Mesothelial cell of epicardium (in vitro differentiated cells): ENCODE measurements at regions not wholly inside any gene's neighbourhood (a gene's known extent, or its start where the extent isn't known, plus 50 kb on each side); places are given as distances from the start of the nearest gene placed in this dataset.

Experiments
- DNase-seq, 2 experiments: peaks; one replicate each; pipeline ENCODE4 v3.0.0; 2021; ENCODE audit warnings: low spot score in 2 of 2; ENCODE audit not compliant: unreplicated experiment in 2 of 2
- H3K27ac Mint-ChIP-seq: 2 replicates; pipeline ENCODE4 v1.8.0; 2021; ENCODE audit warnings: mixed read lengths
- H3K27me3 Mint-ChIP-seq: 2 replicates; pipeline ENCODE4 v1.8.0; 2021; ENCODE audit warnings: low read depth, mixed read lengths
- H3K36me3 Mint-ChIP-seq: 2 replicates; pipeline ENCODE4 v1.8.0; 2021; ENCODE audit warnings: mixed read lengths
- H3K4me1 Mint-ChIP-seq: 2 replicates; pipeline ENCODE4 v1.8.0; 2021; ENCODE audit warnings: mixed read lengths
- H3K4me3 Mint-ChIP-seq: 2 replicates; pipeline ENCODE4 v1.8.0; 2021; ENCODE audit warnings: mild to moderate bottlenecking, moderate library complexity, mixed read lengths
- H3K9me3 Mint-ChIP-seq: 2 replicates; pipeline ENCODE4 v1.8.0; 2021; ENCODE audit warnings: mixed read lengths
- TF ChIP-seq, protein P1 (sequence below): fragments of 200-600 bp; sonication (generic); IDR thresholded peaks from one replicate; pipeline ENCODE4 v1.5.0; 2021; ENCODE audit warnings: antibody characterized with exemption; ENCODE audit not compliant: unreplicated experiment

DNA sequence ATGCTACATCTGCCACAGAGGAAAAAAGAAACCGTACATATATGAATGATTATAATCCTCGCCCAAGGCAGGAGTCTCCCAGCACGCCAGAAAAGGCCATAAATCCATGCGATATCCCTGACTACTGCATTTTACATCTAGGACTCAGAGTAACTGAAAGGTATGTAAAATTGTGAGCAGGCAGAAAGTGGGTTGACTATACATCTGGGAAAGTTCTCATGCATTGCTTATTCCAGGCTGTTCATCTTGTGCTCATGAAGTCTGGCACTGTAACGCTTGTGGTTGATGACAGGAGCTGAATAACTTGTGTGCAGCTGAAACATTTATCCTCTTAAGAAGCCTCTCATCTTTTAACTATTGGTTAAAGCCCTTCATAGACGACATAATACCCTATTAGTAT, 193.4 kb upstream of the STEAP4 start:
- H3K4me3 Mint-ChIP-seq = no peak overlapping the region
- peaks cover 16% of the 10 kb centered on the region for H3K9me3 Mint-ChIP-seq
- H3K4me1 Mint-ChIP-seq = no peaks in the 10 kb centered on the region
- no peaks in the 10 kb centered on the region for H3K36me3 Mint-ChIP-seq
- peaks cover 13% of the 10 kb centered on the region for H3K27me3 Mint-ChIP-seq
- no peak for DNase-seq
- TF ChIP-seq, protein P1, sequence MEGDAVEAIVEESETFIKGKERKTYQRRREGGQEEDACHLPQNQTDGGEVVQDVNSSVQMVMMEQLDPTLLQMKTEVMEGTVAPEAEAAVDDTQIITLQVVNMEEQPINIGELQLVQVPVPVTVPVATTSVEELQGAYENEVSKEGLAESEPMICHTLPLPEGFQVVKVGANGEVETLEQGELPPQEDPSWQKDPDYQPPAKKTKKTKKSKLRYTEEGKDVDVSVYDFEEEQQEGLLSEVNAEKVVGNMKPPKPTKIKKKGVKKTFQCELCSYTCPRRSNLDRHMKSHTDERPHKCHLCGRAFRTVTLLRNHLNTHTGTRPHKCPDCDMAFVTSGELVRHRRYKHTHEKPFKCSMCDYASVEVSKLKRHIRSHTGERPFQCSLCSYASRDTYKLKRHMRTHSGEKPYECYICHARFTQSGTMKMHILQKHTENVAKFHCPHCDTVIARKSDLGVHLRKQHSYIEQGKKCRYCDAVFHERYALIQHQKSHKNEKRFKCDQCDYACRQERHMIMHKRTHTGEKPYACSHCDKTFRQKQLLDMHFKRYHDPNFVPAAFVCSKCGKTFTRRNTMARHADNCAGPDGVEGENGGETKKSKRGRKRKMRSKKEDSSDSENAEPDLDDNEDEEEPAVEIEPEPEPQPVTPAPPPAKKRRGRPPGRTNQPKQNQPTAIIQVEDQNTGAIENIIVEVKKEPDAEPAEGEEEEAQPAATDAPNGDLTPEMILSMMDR = no peak
- H3K27ac Mint-ChIP-seq = no peak overlapping the region

DNA sequence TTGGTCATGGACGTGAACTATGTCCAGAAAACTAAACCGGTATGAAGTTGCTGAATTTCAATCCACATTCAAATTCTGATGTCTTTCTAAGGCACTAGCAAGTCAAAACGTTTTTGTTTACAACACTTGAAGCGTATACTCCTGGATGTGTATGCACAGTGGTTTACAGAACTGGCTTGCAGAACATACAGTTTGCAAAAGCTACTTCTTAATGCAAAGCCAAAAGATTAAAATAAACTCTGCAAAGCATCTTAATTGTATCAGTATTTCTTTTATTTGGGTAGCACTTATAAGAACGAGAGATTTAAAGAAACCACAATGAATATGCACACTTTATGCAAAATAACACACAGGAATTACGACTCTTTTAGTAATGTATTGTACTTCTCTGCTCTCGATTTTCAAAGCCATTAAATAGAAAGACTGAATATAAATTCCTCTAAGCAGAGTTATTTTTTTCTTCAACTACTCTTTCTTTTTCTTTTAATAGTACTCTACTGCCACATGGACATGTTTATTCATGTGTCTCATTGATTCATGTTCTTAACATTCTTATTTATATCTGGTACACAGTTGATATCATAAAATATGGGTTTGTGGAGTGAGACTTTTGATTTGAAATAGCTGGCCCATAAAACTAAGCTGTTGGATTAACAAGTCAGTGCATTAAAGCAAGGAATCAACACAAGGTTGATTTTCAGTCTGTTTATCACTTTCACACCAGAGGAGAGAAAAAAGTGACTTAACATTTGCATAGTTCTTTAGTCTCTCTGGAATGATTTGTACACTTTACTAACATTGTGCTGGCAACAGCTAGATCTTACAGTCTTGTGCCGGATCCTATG, 189.4 kb upstream of the STEAP4 start:
- H3K4me1 Mint-ChIP-seq = peaks cover 12% of the 10 kb centered on the region
- TF ChIP-seq, protein P1 = no peak
- no peaks in the 10 kb centered on the region for H3K9me3 Mint-ChIP-seq
- H3K36me3 Mint-ChIP-seq = no peaks in the 10 kb centered on the region
- no peak overlapping the region for H3K27ac Mint-ChIP-seq
- peaks cover 7% of the 10 kb centered on the region for H3K27me3 Mint-ChIP-seq
- H3K4me3 Mint-ChIP-seq = no peak overlapping the region
- no peak for DNase-seq

DNA sequence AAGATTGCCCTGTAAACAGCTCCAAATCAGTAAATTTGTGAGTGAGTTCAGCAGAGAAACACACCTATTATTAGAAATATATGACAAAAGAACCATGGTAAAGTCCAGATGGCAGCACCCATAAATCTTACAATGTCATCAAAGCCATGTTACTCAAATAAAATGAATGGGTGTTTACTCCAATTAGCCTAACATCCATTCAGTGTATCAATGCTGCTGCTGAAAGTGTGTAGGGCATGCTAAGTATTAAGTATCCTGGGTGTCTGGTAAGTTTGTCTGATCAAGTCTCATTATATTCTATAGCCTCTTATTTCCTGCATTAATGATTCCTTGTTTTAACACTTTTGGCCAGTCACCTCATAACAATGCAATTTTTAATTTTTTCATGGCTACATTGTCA, 185.5 kb upstream of the STEAP4 start:
- peaks cover 2% of the 10 kb centered on the region for H3K27me3 Mint-ChIP-seq
- TF ChIP-seq, protein P1 = no peak
- DNase-seq = no peak
- no peak overlapping the region for H3K27ac Mint-ChIP-seq
- peaks cover 3% of the 10 kb centered on the region for H3K9me3 Mint-ChIP-seq
- H3K4me3 Mint-ChIP-seq = no peak overlapping the region
- no peaks in the 10 kb centered on the region for H3K36me3 Mint-ChIP-seq
- H3K4me1 Mint-ChIP-seq = peaks cover 13% of the 10 kb centered on the region

DNA sequence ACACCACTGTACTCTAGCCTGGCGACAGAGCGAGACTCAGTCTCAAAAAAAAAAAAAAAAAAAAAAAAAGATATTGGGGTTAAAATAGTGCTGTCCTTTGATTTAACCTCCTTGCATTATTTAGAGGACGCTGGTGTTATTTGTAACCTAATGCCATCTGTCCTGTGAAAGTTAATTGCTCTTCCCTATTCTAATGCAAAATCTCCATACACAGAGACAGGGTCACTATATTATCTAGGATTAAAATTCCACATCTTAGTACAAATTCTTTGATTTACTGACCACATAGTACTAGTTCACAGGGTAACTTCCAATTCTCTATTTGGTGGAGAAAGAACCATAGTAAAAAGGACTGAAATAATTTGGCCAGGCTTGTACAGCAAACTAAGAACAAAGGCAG, 184.2 kb upstream of the STEAP4 start:
- no peak for DNase-seq
- TF ChIP-seq, protein P1 = no peak
- H3K27me3 Mint-ChIP-seq = peaks cover 2% of the 10 kb centered on the region
- no peaks in the 10 kb centered on the region for H3K36me3 Mint-ChIP-seq
- peaks cover 13% of the 10 kb centered on the region for H3K4me1 Mint-ChIP-seq
- H3K27ac Mint-ChIP-seq = no peak overlapping the region
- peaks cover 3% of the 10 kb centered on the region for H3K9me3 Mint-ChIP-seq
- H3K4me3 Mint-ChIP-seq = no peak overlapping the region

DNA sequence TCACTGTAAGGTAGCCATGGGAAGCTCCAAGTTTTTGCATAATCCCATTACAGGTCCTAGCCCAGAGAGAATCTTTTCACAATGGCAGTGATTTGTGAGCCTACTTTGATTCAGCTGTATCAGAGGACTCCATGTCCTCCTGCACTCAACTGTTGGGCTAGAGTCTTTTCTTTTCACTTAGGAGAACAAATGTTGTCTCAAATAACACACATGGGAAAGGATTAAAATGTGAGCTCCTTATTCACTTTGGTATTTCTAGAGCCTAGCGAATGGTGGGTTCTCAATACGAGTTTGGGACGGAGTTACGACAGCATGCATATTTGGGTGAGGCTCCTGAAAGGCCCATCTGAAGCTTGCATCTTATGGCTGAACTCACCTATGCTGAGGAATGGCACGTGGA, 183.5 kb upstream of the STEAP4 start:
- no peaks in the 10 kb centered on the region for H3K36me3 Mint-ChIP-seq
- no peak overlapping the region for H3K27ac Mint-ChIP-seq
- H3K27me3 Mint-ChIP-seq = peaks cover 2% of the 10 kb centered on the region
- DNase-seq = no peak
- TF ChIP-seq, protein P1 = no peak
- H3K4me3 Mint-ChIP-seq = no peak overlapping the region
- H3K9me3 Mint-ChIP-seq = peaks cover 3% of the 10 kb centered on the region
- H3K4me1 Mint-ChIP-seq = peaks cover 13% of the 10 kb centered on the region

DNA sequence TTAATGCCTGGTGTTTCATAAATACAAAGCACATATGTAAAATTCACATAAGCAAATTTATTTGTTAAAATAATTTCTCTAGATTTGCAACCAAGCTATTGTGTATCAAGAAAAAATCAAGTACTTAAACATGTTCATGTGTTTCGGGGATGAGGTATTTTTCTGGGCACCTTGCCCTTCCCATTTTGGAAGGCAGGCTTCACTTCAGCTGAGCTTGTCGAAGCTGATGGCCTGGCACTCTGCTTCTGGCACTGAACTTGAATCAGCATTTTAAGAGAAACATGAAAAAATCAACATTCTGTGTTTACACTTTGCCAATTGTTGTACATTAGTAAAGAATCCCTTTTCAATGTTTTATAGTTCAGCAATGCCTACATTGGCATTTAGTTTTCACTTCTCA, 179.1 kb upstream of the STEAP4 start:
- H3K36me3 Mint-ChIP-seq = no peaks in the 10 kb centered on the region
- H3K27me3 Mint-ChIP-seq = peaks cover 2% of the 10 kb centered on the region
- H3K4me1 Mint-ChIP-seq = peaks cover 8% of the 10 kb centered on the region
- H3K4me3 Mint-ChIP-seq = no peak overlapping the region
- TF ChIP-seq, protein P1 = no peak
- H3K9me3 Mint-ChIP-seq = peaks cover 3% of the 10 kb centered on the region
- no peak for DNase-seq
- no peak overlapping the region for H3K27ac Mint-ChIP-seq
